PFSK-1 (cell line): ENCODE measurements at regions not wholly inside any gene's neighbourhood (a gene's known extent, or its start where the extent isn't known, plus 50 kb on each side); places are given as distances from the start of the nearest gene placed in this dataset.

Experiments used
- FOXP2 ChIP-seq: optimal IDR thresholded peaks from 2 replicates; pipeline ENCODE3; 2011; ENCODE audit warnings: borderline replicate concordance, control low read depth, inconsistent platforms; ENCODE audit not compliant: insufficient read depth; ENCODE audit errors: extremely low read length, extremely low read depth
- POLR2AphosphoS5 ChIP-seq: IDR thresholded peaks from 2 replicates; pipeline ENCODE4 v1.6.1; 2012; ENCODE audit warnings: low read depth, mild to moderate bottlenecking, control low read depth, low read length, moderate library complexity
- SIN3A ChIP-seq: IDR thresholded peaks from 2 replicates; pipeline ENCODE4 v1.6.1; 2012; ENCODE audit warnings: mild to moderate bottlenecking, low read length, moderate library complexity, borderline replicate concordance; ENCODE audit not compliant: insufficient read depth
- TAF1 ChIP-seq: IDR thresholded peaks from 2 replicates; pipeline ENCODE4 v1.6.1; 2012; ENCODE audit warnings: low read length, control low read depth, borderline replicate concordance; ENCODE audit not compliant: insufficient read depth
- TF ChIP-seq, protein P1 (sequence below), 2 experiments: IDR thresholded peaks; 2 replicates each; pipeline versions ENCODE4 v1.6.1 to v1.8.0; 2011 to 2012; ENCODE audit warnings: low read depth in 2 of 2, low read length in 2 of 2, control low read depth in 1 of 2, inconsistent platforms in 1 of 2, mild to moderate bottlenecking in 1 of 2, moderate library complexity in 1 of 2; ENCODE audit not compliant: insufficient read depth in 1 of 2

DNA sequence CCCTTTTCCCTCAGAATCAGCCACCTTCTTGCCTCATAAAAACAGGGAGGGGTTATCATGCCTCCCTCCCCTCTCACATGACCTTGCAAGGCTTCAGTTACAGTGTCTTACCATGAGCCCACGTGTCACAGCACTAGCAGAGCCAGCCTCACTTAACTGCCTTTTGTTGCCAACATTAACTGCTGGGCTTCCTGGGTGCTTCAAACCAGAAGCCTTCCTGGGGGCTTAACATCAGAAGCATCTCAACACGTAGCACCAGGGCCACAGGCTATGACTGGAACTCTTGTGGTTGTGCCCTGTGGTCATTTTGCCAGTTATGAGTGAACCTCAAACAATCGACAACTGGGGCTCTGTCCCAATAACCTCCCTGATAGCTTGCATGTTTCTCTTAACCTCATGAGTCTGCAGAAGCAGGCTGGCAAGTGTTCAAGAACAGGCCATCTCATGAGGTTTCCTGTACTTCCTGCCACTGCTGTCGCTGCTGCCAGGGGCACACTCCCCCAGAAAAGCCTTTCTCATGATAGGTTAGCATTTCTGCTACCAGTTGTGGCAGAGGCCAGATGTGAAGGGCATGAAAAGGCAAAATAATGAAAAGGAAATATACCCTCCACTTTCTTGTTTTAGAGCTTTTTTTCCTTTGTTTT, 132.2 kb downstream of the GLUL start:
- TF ChIP-seq, protein P1, sequence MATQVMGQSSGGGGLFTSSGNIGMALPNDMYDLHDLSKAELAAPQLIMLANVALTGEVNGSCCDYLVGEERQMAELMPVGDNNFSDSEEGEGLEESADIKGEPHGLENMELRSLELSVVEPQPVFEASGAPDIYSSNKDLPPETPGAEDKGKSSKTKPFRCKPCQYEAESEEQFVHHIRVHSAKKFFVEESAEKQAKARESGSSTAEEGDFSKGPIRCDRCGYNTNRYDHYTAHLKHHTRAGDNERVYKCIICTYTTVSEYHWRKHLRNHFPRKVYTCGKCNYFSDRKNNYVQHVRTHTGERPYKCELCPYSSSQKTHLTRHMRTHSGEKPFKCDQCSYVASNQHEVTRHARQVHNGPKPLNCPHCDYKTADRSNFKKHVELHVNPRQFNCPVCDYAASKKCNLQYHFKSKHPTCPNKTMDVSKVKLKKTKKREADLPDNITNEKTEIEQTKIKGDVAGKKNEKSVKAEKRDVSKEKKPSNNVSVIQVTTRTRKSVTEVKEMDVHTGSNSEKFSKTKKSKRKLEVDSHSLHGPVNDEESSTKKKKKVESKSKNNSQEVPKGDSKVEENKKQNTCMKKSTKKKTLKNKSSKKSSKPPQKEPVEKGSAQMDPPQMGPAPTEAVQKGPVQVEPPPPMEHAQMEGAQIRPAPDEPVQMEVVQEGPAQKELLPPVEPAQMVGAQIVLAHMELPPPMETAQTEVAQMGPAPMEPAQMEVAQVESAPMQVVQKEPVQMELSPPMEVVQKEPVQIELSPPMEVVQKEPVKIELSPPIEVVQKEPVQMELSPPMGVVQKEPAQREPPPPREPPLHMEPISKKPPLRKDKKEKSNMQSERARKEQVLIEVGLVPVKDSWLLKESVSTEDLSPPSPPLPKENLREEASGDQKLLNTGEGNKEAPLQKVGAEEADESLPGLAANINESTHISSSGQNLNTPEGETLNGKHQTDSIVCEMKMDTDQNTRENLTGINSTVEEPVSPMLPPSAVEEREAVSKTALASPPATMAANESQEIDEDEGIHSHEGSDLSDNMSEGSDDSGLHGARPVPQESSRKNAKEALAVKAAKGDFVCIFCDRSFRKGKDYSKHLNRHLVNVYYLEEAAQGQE (IDR thresholded peaks at IDR 0.05; ENCODE audit: insufficient read depth in 1 of 2, low read depth in 2 of 2, low read length in 2 of 2) = no peak
- TF ChIP-seq POLR2AphosphoS5 (no peak), FOXP2 (no peak), SIN3A (no peak), TAF1 (no peak)

DNA sequence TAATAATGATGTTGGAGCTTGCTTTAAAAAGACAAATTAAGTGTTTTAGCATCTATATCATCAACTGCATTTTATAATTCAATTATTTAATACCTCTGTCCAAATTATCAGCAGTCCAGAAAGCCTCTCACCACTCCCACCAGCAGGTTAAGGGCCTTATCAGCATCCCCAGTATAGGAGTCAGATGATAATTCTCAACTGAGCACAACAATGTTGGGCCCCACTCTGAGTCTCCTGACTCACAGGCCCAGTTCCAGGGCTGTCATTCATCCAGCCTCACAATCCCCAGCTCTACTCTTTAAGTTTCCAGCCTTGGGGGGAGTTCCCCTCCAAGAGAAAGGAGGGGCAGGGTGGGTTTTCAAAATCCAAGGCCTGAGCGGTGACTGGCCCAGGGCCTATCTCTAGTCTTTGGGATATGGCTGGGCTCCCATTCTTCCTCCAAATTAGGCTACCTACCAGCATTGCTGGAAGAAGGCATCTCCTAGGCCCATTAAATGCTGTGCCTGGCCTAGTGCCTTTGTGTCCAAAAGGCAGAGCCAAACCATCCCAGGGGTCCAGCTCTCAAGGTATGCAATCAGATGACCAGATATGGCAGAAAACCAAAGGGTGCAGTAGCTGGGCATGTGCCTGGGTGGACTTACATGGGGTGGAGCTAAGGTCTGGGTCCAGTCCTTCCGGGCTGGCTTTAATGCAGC, 134.1 kb downstream of the GLUL start:
- TF ChIP-seq, protein P1 (IDR thresholded peaks at IDR 0.05; ENCODE audit: insufficient read depth in 1 of 2, low read depth in 2 of 2, low read length in 2 of 2) = no peak
- no peak for TF ChIP-seq POLR2AphosphoS5
- TF ChIP-seq FOXP2 = no peak
- TF ChIP-seq SIN3A = no peak
- no peak for TF ChIP-seq TAF1

DNA sequence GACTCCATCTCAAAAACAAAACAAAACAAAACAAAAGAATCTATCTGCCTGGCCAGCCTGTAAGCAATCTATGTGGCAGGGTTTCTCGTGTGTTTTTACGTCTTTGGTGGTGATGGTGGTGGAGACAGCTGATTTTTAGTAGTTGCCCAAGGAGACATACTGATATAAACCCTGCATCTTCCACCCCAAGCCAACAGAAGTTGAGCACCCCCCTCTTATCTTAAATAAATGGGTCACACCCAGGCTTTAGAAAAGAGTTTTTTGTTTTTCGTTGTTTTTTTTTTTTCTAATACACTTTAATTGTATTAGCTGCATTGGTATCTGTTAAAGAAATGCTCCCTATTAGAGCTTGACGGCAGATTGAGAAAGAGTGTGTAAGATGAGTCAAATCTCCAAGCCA, 134.7 kb downstream of the GLUL start:
- no peak for TF ChIP-seq TAF1
- no peak for TF ChIP-seq FOXP2
- TF ChIP-seq, protein P1 (IDR thresholded peaks at IDR 0.05; ENCODE audit: insufficient read depth in 1 of 2, low read depth in 2 of 2, low read length in 2 of 2) = no peak
- no peak for TF ChIP-seq POLR2AphosphoS5

DNA sequence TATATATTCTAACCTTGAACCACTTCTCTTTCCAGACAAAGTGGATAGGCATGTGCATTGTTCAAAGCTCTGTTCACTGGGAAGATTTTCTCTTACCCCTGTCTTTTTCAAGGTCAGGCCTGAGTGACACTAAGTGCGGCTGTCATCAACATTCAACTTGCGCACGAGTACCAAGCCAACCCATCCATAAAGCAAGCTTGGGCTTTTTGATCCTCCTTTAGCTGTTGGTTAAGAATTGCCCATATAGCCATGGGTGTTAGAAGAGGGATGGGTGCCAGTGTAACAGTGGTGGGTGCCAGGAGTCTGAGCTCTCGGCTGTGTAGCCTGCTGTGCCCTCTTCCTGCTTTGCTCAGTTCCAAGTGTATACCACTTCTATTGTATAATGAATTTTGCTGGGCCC, 136.1 kb downstream of the GLUL start:
- TF ChIP-seq, protein P1 (IDR thresholded peaks at IDR 0.05; ENCODE audit: insufficient read depth in 1 of 2, low read depth in 2 of 2, low read length in 2 of 2) = no peak
- TF ChIP-seq POLR2AphosphoS5 = no peak
- no peak for TF ChIP-seq SIN3A
- TF ChIP-seq TAF1 = no peak
- no peak for TF ChIP-seq FOXP2
